D721Med (cell line): ENCODE measurements at regions not wholly inside any gene's neighbourhood (a gene's known extent, or its start where the extent isn't known, plus 50 kb on each side); places are given as distances from the start of the nearest gene placed in this dataset.

Source experiments
- DNase-seq: peaks from one replicate; pipeline ENCODE4 v3.0.0; 2011; ENCODE audit warnings: low spot score; ENCODE audit not compliant: insufficient read length
- FAIRE-seq: peaks from 2 replicates; lab custom pipeline; 2011; peaks lifted over from hg19 to GRCh38; lab: Jason Lieb, UNC
- CTCF ChIP-seq: IDR thresholded peaks from 2 replicates; pipeline ENCODE4 v1.5.1; 2012; ENCODE audit warnings: mild to moderate bottlenecking, control low read depth; ENCODE audit not compliant: insufficient read depth; ENCODE audit errors: missing control alignments

GRCh38 chr9:71183251-71183650 is 61.8 kb upstream of the TRPM3 start:
- no peak for FAIRE-seq
- no peak for DNase-seq
- TF ChIP-seq CTCF = no peak

- no peak for TF ChIP-seq CTCF
- no peak for FAIRE-seq
- DNase-seq = no peak
These were observed 57.8 kb upstream of the TRPM3 start for GRCh38 chr9:71179183-71179582.

DNA sequence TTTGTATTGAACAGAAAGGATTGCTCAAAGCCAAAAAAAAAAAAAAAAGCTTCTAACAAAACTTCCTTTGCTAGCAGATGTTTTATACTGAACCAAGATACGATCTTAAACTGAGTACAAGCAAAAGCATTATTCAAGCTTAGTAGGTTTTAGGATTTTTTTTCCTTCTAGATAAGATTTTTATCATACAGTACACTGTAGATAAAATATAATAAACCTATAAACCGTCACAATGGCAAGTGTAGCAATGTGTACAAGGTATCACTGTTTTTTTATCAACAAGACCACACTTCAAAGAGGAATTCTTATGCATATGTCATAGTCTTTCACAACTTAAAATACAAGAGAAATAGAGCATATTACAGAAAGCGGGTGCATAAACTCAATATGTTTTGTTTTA is 56.5 kb upstream of the TRPM3 start:
- FAIRE-seq (no peak), DNase-seq (no peak)
- no peak for TF ChIP-seq CTCF

DNA sequence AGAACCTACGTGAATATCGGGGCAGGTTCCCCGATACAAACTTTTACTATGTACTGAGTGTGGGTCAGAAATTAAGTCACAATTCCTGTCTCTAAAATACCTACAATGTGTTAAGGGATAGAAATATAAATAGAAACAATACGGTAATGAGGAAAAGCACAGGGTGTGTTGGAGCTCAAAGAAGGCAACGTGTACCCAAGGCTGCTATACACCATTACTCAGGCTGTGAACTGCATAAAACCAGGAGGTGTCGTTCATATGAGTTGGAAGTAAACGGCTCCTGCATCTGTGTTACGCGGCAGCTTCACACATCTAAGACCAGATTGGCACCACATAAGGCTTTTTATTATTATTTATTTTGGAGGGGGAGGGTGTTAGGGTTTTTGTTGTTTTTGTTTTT is 50.1 kb upstream of the TRPM3 start:
- no peak for TF ChIP-seq CTCF
- FAIRE-seq (no peak), DNase-seq (no peak)
